H9 (cell line): ENCODE measurements at regions not wholly inside any gene's neighbourhood (a gene's known extent, or its start where the extent isn't known, plus 50 kb on each side); places are given as distances from the start of the nearest gene placed in this dataset.
"Not testable (repeated sequence)": the region's sequence is repeated elsewhere in the genome, so short reads cannot be mapped to it uniquely, and the experiment has no call there.

Experiments used
- DNase-seq: peaks from one replicate; pipeline ENCODE4 v3.0.0-alpha.2; 2017
- H2AFZ ChIP-seq: one replicate; pipeline ENCODE4 v1.6.1; 2013; ENCODE audit warnings: mild to moderate bottlenecking, low read length, control low read depth, moderate library complexity
- H2AK5ac ChIP-seq: 2 replicates; pipeline ENCODE4 v1.6.1; 2013; ENCODE audit warnings: low read length, control low read depth, mixed read lengths; ENCODE audit not compliant: insufficient read length
- H2BK120ac ChIP-seq: one replicate; pipeline ENCODE4 v1.6.1; 2013; ENCODE audit warnings: low read depth, mild to moderate bottlenecking, low read length, control low read depth, inconsistent platforms; ENCODE audit not compliant: poor library complexity, severe bottlenecking
- H2BK12ac ChIP-seq: 2 replicates; pipeline ENCODE4 v1.6.1; 2013; ENCODE audit warnings: low read length, control low read depth, mixed read lengths, low read depth; ENCODE audit not compliant: insufficient read length
- H2BK15ac ChIP-seq: 2 replicates; pipeline ENCODE4 v1.6.1; 2013; ENCODE audit warnings: low read depth, low read length, control low read depth
- H2BK20ac ChIP-seq: one replicate; pipeline ENCODE4 v1.6.1; 2013; ENCODE audit warnings: low read depth, mild to moderate bottlenecking, low read length, control low read depth, inconsistent platforms; ENCODE audit not compliant: poor library complexity, severe bottlenecking
- H2BK5ac ChIP-seq: 2 replicates; pipeline ENCODE4 v1.6.1; 2013; ENCODE audit warnings: low read length, control low read depth, mixed read lengths; ENCODE audit not compliant: insufficient read length
- H3K14ac ChIP-seq: 2 replicates; pipeline ENCODE4 v1.6.1; 2013; ENCODE audit warnings: low read length, control low read depth; ENCODE audit not compliant: insufficient read depth
- H3K18ac ChIP-seq: 2 replicates; pipeline ENCODE4 v1.6.1; 2013; ENCODE audit warnings: low read depth, mild to moderate bottlenecking, mixed read lengths, low read length, control low read depth; ENCODE audit not compliant: insufficient read length
- H3K23ac ChIP-seq: 2 replicates; pipeline ENCODE4 v1.6.1; 2013; ENCODE audit warnings: low read length, control low read depth, mixed read lengths, low read depth; ENCODE audit not compliant: insufficient read length
- H3K23me2 ChIP-seq: 2 replicates; pipeline ENCODE4 v1.6.1; 2013; ENCODE audit warnings: low read depth, mild to moderate bottlenecking, mixed read lengths, low read length, control low read depth; ENCODE audit not compliant: insufficient read length, poor library complexity, severe bottlenecking
- H3K27ac ChIP-seq: 2 replicates; pipeline ENCODE4 v1.5.1; 2013; ENCODE audit warnings: low read length, control low read depth, mixed read lengths, low read depth; ENCODE audit not compliant: insufficient read length
- H3K27me3 ChIP-seq: 2 replicates; pipeline ENCODE4 v1.6.1; 2013; ENCODE audit warnings: low read length, control low read depth, inconsistent platforms; ENCODE audit not compliant: insufficient read depth
- H3K4ac ChIP-seq: 2 replicates; pipeline ENCODE4 v1.6.1; 2013; ENCODE audit warnings: low read depth, mild to moderate bottlenecking, control low read depth, inconsistent platforms, low read length, moderate library complexity
- H3K4me1 ChIP-seq: 2 replicates; pipeline ENCODE4 v1.6.1; 2013; ENCODE audit warnings: low read length, control low read depth, inconsistent platforms; ENCODE audit not compliant: insufficient read depth
- H3K4me2 ChIP-seq: 2 replicates; pipeline ENCODE4 v1.6.1; 2013; ENCODE audit warnings: low read length, control low read depth, mixed read lengths; ENCODE audit not compliant: insufficient read length, insufficient read depth
- H3K56ac ChIP-seq: 2 replicates; pipeline ENCODE4 v1.6.1; 2013; ENCODE audit warnings: low read depth, mild to moderate bottlenecking, mixed read lengths, low read length, control low read depth; ENCODE audit not compliant: insufficient read length
- H3K79me1 ChIP-seq: 2 replicates; pipeline ENCODE4 v1.6.1; 2013; ENCODE audit warnings: low read depth, mild to moderate bottlenecking, moderate library complexity, low read length, control low read depth, inconsistent platforms; ENCODE audit not compliant: insufficient read depth, poor library complexity, severe bottlenecking
- H3K79me2 ChIP-seq: 2 replicates; pipeline ENCODE4 v1.6.1; 2013; ENCODE audit warnings: low read length, control low read depth, inconsistent platforms; ENCODE audit not compliant: insufficient read depth
- H3K9ac ChIP-seq: 2 replicates; pipeline ENCODE4 v1.6.1; 2013; ENCODE audit warnings: low read length, control low read depth, mixed read lengths; ENCODE audit not compliant: insufficient read length; ENCODE audit errors: extremely low read depth
- H3K9me3 ChIP-seq: one replicate; pipeline ENCODE4 v1.6.1; 2013; ENCODE audit warnings: low read depth, low read length, inconsistent platforms; ENCODE audit not compliant: control insufficient read depth
- H3T11ph ChIP-seq: one replicate; pipeline ENCODE4 v1.6.1; 2013; ENCODE audit warnings: mild to moderate bottlenecking, low read length, control low read depth, inconsistent platforms
- H4K20me1 ChIP-seq: one replicate; pipeline ENCODE4 v1.6.1; 2013; ENCODE audit not compliant: control insufficient read depth, insufficient read length, insufficient read depth
- H4K5ac ChIP-seq: 2 replicates; pipeline ENCODE4 v1.6.1; 2013; ENCODE audit warnings: low read depth, mild to moderate bottlenecking, mixed read lengths, low read length, control low read depth; ENCODE audit not compliant: insufficient read length
- H4K8ac ChIP-seq: replicated peaks from 2 replicates; pipeline ENCODE4 v1.6.1; 2013; ENCODE audit warnings: low read length, control low read depth, mixed read lengths, low read depth; ENCODE audit not compliant: insufficient read length
- H4K91ac ChIP-seq: 2 replicates; pipeline ENCODE4 v1.6.1; 2013; ENCODE audit warnings: low read depth, mild to moderate bottlenecking, moderate library complexity, mixed read lengths, low read length, control low read depth; ENCODE audit not compliant: insufficient read length
- H3K27ac Mint-ChIP-seq, 3 experiments: 2 replicates in 2 of 3; 3 replicates in 1 of 3; pipeline ENCODE4 v1.8.0; 2020 to 2021; ENCODE audit warnings: mixed read lengths in 3 of 3, mild to moderate bottlenecking in 1 of 3, moderate library complexity in 1 of 3
- H3K27me3 Mint-ChIP-seq: 2 replicates; pipeline ENCODE4 v1.8.0; 2021; ENCODE audit warnings: low read depth, mild to moderate bottlenecking, moderate library complexity, mixed read lengths
- H3K36me3 Mint-ChIP-seq, 3 experiments: 2 replicates in 2 of 3; 3 replicates in 1 of 3; pipeline ENCODE4 v1.8.0; 2020 to 2021; ENCODE audit warnings: low read depth in 3 of 3, mixed read lengths in 3 of 3; ENCODE audit not compliant: insufficient read depth in 1 of 3
- H3K4me1 Mint-ChIP-seq, 2 experiments: 2 replicates each; pipeline ENCODE4 v1.8.0; 2020; ENCODE audit warnings: mixed read lengths in 2 of 2
- H3K4me3 Mint-ChIP-seq, 2 experiments: 2 replicates in 1 of 2; 3 replicates in 1 of 2; pipeline ENCODE4 v1.8.0; 2020 to 2021; ENCODE audit warnings: mild to moderate bottlenecking in 2 of 2, mixed read lengths in 2 of 2, moderate library complexity in 1 of 2
- H3K9me3 Mint-ChIP-seq, 2 experiments: 2 replicates in 1 of 2; 3 replicates in 1 of 2; pipeline ENCODE4 v1.8.0; 2020; ENCODE audit warnings: mild to moderate bottlenecking in 2 of 2, mixed read lengths in 2 of 2, moderate library complexity in 1 of 2
- CTCF ChIP-seq: fragments of 200-600 bp; sonication (generic); conservative IDR thresholded peaks from 3 replicates; pipeline ENCODE4 v1.8.0; 2021; ENCODE audit warnings: antibody characterized with exemption, mild to moderate bottlenecking
- WGBS: extraction: QIAGEN DNeasy Blood & Tissue Kit; methylation state at CpG from one replicate; pipeline ENCODE4 v1.1.7; 2013; ENCODE audit warnings: missing lambda C conversion rate, low lambda C conversion rate, mixed read lengths; ENCODE audit not compliant: insufficient read length; ENCODE audit errors: extremely low coverage; 5-methylcytosine and 5-hydroxymethylcytosine counted together

DNA sequence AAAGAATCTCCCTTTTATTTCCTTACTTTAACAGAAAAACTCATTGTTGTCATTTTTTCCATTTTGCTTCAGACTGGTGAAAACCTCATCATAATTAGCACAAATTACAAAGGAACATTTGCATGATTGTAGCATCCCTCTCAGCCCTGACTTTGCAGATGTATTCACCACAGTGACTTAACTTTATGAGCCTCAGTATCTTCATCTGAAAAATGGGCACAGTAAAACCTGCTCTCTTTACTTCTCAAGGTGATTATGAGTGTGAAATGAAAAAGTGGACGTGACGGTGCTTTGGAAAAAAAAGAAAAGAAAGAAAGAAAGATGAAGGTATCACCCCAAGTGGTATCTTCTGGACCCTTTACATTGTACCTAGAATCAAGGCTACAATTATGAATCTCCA, 193.4 kb upstream of the TOX3 start:
- peaks cover 0 to 14% (median 3%) of the 10 kb centered on the region in 3 experiments; a peak in 2 of 7 replicates for H3K36me3 Mint-ChIP-seq
- DNase-seq, result no peak
- Histone ChIP-seq H4K91ac (no peak overlapping the region), H3K4me2 (no peak overlapping the region), H3K56ac (no peak overlapping the region), H3K18ac (no peak overlapping the region), H2BK12ac (no peak overlapping the region), H3K23ac (no peak overlapping the region), H3K79me1 (no peaks in the 10 kb centered on the region), H2BK120ac (no peak overlapping the region), H2BK15ac (no peak overlapping the region), H4K20me1 (no peaks in the 10 kb centered on the region), H3K4ac (no peak overlapping the region), H3K9ac (no peak overlapping the region), H2AK5ac (no peak overlapping the region), H3K14ac (no peak overlapping the region), H3K27me3 (no peaks in the 10 kb centered on the region), H2AFZ (no peak overlapping the region), H4K5ac (no peak overlapping the region), H3T11ph (no peak overlapping the region), H2BK5ac (no peak overlapping the region), H3K27ac (no peak overlapping the region), H3K4me1 (peaks cover 3% of the 10 kb centered on the region; the same call in 1 of the 2 replicates), H3K23me2 (no peaks in the 10 kb centered on the region), H4K8ac (no peak overlapping the region), H3K9me3 (no peaks in the 10 kb centered on the region), H3K79me2 (no peaks in the 10 kb centered on the region), H2BK20ac (no peak overlapping the region)
- no peaks in the 10 kb centered on the region for H3K27me3 Mint-ChIP-seq
- peaks cover 0 to 15% of the 10 kb centered on the region in 2 experiments; a peak in 3 of 5 replicates for H3K9me3 Mint-ChIP-seq
- TF ChIP-seq CTCF, result no peak
- H3K27ac Mint-ChIP-seq, result no peak overlapping the region; a peak in 1 of 7 replicates
- H3K4me3 Mint-ChIP-seq, result no peak overlapping the region
- peaks cover 12 to 23% of the 10 kb centered on the region in 2 experiments for H3K4me1 Mint-ChIP-seq
- no CpG with 5 or more reads among the region's 2 CpGs for WGBS

DNA sequence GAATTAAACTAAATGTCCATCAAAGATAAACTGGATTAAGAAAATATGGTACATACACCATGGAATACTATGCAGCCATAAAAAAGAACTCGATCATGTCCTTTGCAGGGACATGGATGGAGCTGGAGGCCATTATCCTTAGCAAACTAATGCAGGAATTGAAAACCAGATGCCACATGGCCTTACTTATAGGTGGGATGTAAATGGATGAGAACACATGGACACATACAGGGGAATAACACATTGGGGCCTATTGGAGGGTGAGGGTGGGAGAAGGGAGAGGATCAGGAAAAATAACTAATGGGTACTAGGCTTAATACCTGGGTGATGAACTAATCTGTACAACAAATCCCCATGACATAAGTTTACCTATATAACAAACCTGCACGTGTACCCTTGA, 192.0 kb upstream of the TOX3 start:
- H3K14ac ChIP-seq, H3K9me3 ChIP-seq, H3K27me3 ChIP-seq, H2BK20ac ChIP-seq, H3K4me1 ChIP-seq, H3K27ac Mint-ChIP-seq, H3K18ac ChIP-seq, H3K56ac ChIP-seq, H2BK15ac ChIP-seq, DNase-seq, H3K4me2 ChIP-seq, H4K91ac ChIP-seq, H3T11ph ChIP-seq, H2BK120ac ChIP-seq, H3K79me2 ChIP-seq, H3K23me2 ChIP-seq, H4K8ac ChIP-seq, H3K4me3 Mint-ChIP-seq, H4K5ac ChIP-seq, H3K23ac ChIP-seq, H3K79me1 ChIP-seq, H3K9ac ChIP-seq, H2BK5ac ChIP-seq, H2AK5ac ChIP-seq, H2BK12ac ChIP-seq, H2AFZ ChIP-seq, H3K4ac ChIP-seq, H3K27me3 Mint-ChIP-seq, H3K27ac ChIP-seq, H4K20me1 ChIP-seq: not testable (repeated sequence)
- Mint-ChIP-seq H3K9me3 (peaks cover 0 to 15% of the 10 kb centered on the region in 2 experiments; a peak in 3 of 5 replicates), H3K36me3 (peaks cover 0 to 14% (median 3%) of the 10 kb centered on the region in 3 experiments; a peak in 2 of 7 replicates), H3K4me1 (peaks cover 18 to 23% of the 10 kb centered on the region in 2 experiments)
- no CpG with 5 or more reads among the region's 2 CpGs for WGBS
